IPS-18a (cell line): ENCODE measurements at regions not wholly inside any gene's neighbourhood (a gene's known extent, or its start where the extent isn't known, plus 50 kb on each side); places are given as distances from the start of the nearest gene placed in this dataset.

Source experiments
- H3K27ac ChIP-seq: one replicate; pipeline ENCODE4 v1.5.1; 2013; ENCODE audit warnings: low read length
- H3K27me3 ChIP-seq: one replicate; pipeline ENCODE4 v1.6.1; 2013; ENCODE audit warnings: mild to moderate bottlenecking, low read length; ENCODE audit not compliant: control insufficient read depth, insufficient read depth
- H3K36me3 ChIP-seq: one replicate; pipeline ENCODE4 v1.6.1; 2013; ENCODE audit warnings: low read depth, low read length; ENCODE audit not compliant: control insufficient read depth
- H3K4me1 ChIP-seq: one replicate; pipeline ENCODE4 v1.6.1; 2013; ENCODE audit warnings: low read depth, low read length; ENCODE audit not compliant: control insufficient read depth
- H3K4me3 ChIP-seq: one replicate; pipeline ENCODE4 v1.5.1; 2013; ENCODE audit warnings: low read length
- H3K9ac ChIP-seq: one replicate; pipeline ENCODE4 v1.6.1; 2013; ENCODE audit warnings: mild to moderate bottlenecking, low read length, moderate library complexity
- H3K9me3 ChIP-seq: one replicate; pipeline ENCODE4 v1.6.1; 2013; ENCODE audit warnings: low read depth, low read length; ENCODE audit not compliant: control insufficient read depth

DNA sequence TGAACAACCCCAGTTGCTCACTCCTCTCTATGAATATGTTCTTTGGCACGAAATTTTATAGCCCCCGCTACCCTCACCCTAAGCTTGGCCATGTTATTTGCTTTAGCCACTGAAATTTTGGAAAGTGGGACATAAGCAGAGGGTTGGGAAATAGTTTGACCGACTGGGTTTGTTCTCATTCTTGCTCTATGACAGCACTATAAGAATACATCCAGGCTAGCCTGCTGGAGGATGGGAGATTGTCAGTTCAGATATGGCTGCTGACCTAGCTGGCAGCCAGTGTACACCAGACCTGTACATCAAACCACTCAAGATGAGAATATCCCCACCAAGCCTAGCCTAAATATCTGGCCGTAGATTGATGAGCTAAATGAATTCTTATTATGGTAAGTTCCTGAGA lies 298.1 kb downstream of the PDGFC start:
- no peaks in the 10 kb centered on the region for H3K36me3 ChIP-seq
- peaks cover 7% of the 10 kb centered on the region for H3K4me1 ChIP-seq
- no peak overlapping the region for H3K27ac ChIP-seq
- no peaks in the 10 kb centered on the region for H3K9me3 ChIP-seq
- H3K9ac ChIP-seq, result no peak overlapping the region
- no peaks in the 10 kb centered on the region for H3K27me3 ChIP-seq
- no peak overlapping the region for H3K4me3 ChIP-seq

GRCh38 chr4:156672492-156673305 lies 298.9 kb downstream of the PDGFC start:
- Histone ChIP-seq H3K4me3 (no peak overlapping the region), H3K27ac (no peak overlapping the region), H3K9me3 (no peaks in the 10 kb centered on the region), H3K27me3 (no peaks in the 10 kb centered on the region), H3K9ac (no peak overlapping the region), H3K36me3 (no peaks in the 10 kb centered on the region), H3K4me1 (peaks cover 7% of the 10 kb centered on the region)

- Histone ChIP-seq H3K9me3 (no peaks in the 10 kb centered on the region), H3K27ac (no peak overlapping the region), H3K4me3 (no peak overlapping the region), H3K9ac (no peak overlapping the region), H3K36me3 (no peaks in the 10 kb centered on the region), H3K4me1 (peaks cover 6% of the 10 kb centered on the region), H3K27me3 (no peaks in the 10 kb centered on the region)
Measured at GRCh38 chr4:156665780-156666366, 305.7 kb downstream of the PDGFC start.

DNA sequence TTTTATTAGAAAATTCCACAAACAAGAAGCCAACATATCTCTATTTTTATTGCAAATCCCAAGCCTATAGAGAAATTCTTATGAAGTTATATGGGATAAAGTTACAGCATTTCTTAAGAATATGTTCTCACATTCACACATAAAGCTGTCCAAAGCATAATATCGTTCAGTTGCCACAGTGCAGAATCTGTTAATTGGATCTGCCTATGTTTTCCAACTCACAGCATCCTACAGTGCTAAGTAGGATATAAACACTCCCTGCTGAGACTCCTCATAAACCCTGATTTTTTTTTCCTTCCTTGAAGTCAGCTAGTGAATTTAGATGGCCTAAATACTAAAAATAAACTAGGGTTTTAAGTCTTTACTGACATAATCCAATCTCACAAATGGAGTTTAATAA lies 307.9 kb downstream of the PDGFC start:
- Histone ChIP-seq H3K9ac (no peak overlapping the region), H3K4me3 (no peak overlapping the region), H3K9me3 (no peaks in the 10 kb centered on the region), H3K27ac (no peak overlapping the region), H3K4me1 (peaks cover 6% of the 10 kb centered on the region), H3K36me3 (no peaks in the 10 kb centered on the region), H3K27me3 (no peaks in the 10 kb centered on the region)

- H3K36me3 ChIP-seq, result no peaks in the 10 kb centered on the region
- H3K27ac ChIP-seq, result no peak overlapping the region
- no peaks in the 10 kb centered on the region for H3K27me3 ChIP-seq
- no peak overlapping the region for H3K9ac ChIP-seq
- peaks cover 6% of the 10 kb centered on the region for H3K4me1 ChIP-seq
- no peak overlapping the region for H3K4me3 ChIP-seq
- H3K9me3 ChIP-seq, result no peaks in the 10 kb centered on the region
Measured at GRCh38 chr4:156662921-156663320, 308.7 kb downstream of the PDGFC start.

DNA sequence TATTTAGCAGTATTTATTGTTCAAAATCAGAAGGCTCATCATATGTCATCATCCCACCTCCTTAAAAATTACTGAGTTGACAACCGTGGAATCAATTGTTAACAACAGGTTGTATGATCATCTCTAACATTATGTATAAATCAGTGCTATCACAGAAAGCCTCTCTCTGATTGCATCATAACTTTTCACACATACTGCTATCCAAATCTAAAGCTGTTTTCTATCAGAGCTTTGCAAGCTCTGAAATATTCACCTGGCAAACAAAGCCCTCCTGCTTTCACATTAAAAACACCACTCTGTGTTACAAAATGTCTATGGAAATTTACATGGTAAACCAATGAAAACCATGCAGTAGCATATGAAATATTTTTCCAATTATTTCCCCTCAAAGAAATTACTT lies 310.0 kb downstream of the PDGFC start:
- no peaks in the 10 kb centered on the region for H3K9me3 ChIP-seq
- H3K4me1 ChIP-seq, result peaks cover 6% of the 10 kb centered on the region
- H3K27ac ChIP-seq, result no peak overlapping the region
- no peaks in the 10 kb centered on the region for H3K36me3 ChIP-seq
- no peak overlapping the region for H3K4me3 ChIP-seq
- H3K27me3 ChIP-seq, result no peaks in the 10 kb centered on the region
- H3K9ac ChIP-seq, result no peak overlapping the region

GRCh38 chr4:156660465-156660864 lies 311.1 kb downstream of the PDGFC start:
- peaks cover 3% of the 10 kb centered on the region for H3K4me1 ChIP-seq
- no peak overlapping the region for H3K9ac ChIP-seq
- H3K27me3 ChIP-seq, result no peaks in the 10 kb centered on the region
- H3K36me3 ChIP-seq, result no peaks in the 10 kb centered on the region
- no peak overlapping the region for H3K4me3 ChIP-seq
- H3K9me3 ChIP-seq, result no peaks in the 10 kb centered on the region
- no peak overlapping the region for H3K27ac ChIP-seq

GRCh38 chr4:156659983-156660382 lies 311.6 kb downstream of the PDGFC start:
- Histone ChIP-seq H3K9ac (no peak overlapping the region), H3K27me3 (no peaks in the 10 kb centered on the region), H3K27ac (no peak overlapping the region), H3K4me1 (no peaks in the 10 kb centered on the region), H3K9me3 (no peaks in the 10 kb centered on the region), H3K36me3 (no peaks in the 10 kb centered on the region), H3K4me3 (no peak overlapping the region)

- H3K9ac ChIP-seq, result no peak overlapping the region
- no peaks in the 10 kb centered on the region for H3K27me3 ChIP-seq
- no peaks in the 10 kb centered on the region for H3K4me1 ChIP-seq
- H3K4me3 ChIP-seq, result no peak overlapping the region
- no peak overlapping the region for H3K27ac ChIP-seq
- H3K9me3 ChIP-seq, result no peaks in the 10 kb centered on the region
- H3K36me3 ChIP-seq, result no peaks in the 10 kb centered on the region
Measured at GRCh38 chr4:156659570-156659969, 312.0 kb downstream of the PDGFC start.

DNA sequence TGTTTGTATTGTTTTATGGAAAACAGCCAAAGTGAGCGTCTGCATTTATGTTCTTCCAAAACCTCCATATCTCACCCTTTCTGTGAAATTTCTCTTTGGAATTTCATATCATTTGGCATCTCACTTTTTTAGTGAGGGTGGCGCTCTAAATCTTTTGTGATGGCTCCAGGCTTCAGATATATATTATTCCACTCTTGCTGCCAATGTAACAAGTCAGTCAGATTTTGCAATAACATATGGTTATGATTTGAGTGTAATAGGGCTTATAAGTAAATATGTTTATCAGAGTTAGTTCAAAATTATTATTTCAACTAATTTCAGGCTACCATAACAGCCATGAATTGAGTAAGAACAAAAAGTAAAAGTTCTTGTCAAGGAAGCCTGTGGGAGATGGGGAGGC lies 314.7 kb downstream of the PDGFC start:
- Histone ChIP-seq H3K27ac (no peak overlapping the region), H3K9ac (no peak overlapping the region), H3K27me3 (no peaks in the 10 kb centered on the region), H3K4me1 (no peaks in the 10 kb centered on the region), H3K4me3 (no peak overlapping the region), H3K9me3 (no peaks in the 10 kb centered on the region), H3K36me3 (no peaks in the 10 kb centered on the region)

- Histone ChIP-seq H3K27ac (no peak overlapping the region), H3K4me3 (no peak overlapping the region), H3K9me3 (no peaks in the 10 kb centered on the region), H3K36me3 (no peaks in the 10 kb centered on the region), H3K4me1 (no peaks in the 10 kb centered on the region), H3K27me3 (no peaks in the 10 kb centered on the region), H3K9ac (no peak overlapping the region)
Measured at GRCh38 chr4:156654410-156654809, 317.2 kb downstream of the PDGFC start.

GRCh38 chr4:156643826-156644225 lies 327.8 kb downstream of the PDGFC start:
- Histone ChIP-seq H3K27me3 (no peaks in the 10 kb centered on the region), H3K4me1 (no peaks in the 10 kb centered on the region), H3K27ac (no peak overlapping the region)

More at GRCh38 chr4:156643826-156644225, 327.8 kb downstream of the PDGFC start:
- no peaks in the 10 kb centered on the region for H3K36me3 ChIP-seq
- no peak overlapping the region for H3K9ac ChIP-seq
- no peaks in the 10 kb centered on the region for H3K9me3 ChIP-seq
- no peak overlapping the region for H3K4me3 ChIP-seq
